Neural progenitor cell (in vitro differentiated cells): ENCODE measurements at regions not wholly inside any gene's neighbourhood (a gene's known extent, or its start where the extent isn't known, plus 50 kb on each side); places are given as distances from the start of the nearest gene placed in this dataset.

Source experiments
- EZH2 ChIP-seq: fragments of 200-600 bp; sonication (generic); IDR thresholded peaks from 2 replicates; pipeline ENCODE4 v1.6.1; 2017; ENCODE audit warnings: antibody characterized with exemption, mild to moderate bottlenecking, moderate library complexity
- TF ChIP-seq, protein P1 (sequence below): fragments of 200-600 bp; sonication (generic); IDR thresholded peaks from 2 replicates; pipeline ENCODE4 v1.5.1; 2017; ENCODE audit warnings: antibody characterized with exemption, mild to moderate bottlenecking

DNA sequence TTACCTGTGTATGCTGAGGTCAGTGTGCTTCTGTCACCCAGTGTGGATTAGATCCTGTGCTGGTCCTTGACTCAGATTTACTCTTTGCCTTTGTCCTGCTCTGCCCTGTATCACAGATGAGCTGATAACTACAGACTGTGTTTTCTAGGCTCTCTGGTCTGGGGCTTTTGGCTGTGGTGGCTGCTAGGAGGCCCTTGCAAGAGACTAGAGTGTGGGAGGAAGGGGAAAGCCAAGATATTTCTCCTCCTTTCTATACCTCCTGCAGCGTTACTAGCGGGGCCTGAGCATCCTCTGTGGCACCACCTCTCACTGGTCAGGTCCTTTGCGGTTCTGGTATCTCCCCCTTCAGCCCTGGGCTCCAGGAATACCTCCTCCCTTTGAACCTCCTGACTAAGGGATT, 282.3 kb upstream of the TBC1D5 start:
- TF ChIP-seq, protein P1, sequence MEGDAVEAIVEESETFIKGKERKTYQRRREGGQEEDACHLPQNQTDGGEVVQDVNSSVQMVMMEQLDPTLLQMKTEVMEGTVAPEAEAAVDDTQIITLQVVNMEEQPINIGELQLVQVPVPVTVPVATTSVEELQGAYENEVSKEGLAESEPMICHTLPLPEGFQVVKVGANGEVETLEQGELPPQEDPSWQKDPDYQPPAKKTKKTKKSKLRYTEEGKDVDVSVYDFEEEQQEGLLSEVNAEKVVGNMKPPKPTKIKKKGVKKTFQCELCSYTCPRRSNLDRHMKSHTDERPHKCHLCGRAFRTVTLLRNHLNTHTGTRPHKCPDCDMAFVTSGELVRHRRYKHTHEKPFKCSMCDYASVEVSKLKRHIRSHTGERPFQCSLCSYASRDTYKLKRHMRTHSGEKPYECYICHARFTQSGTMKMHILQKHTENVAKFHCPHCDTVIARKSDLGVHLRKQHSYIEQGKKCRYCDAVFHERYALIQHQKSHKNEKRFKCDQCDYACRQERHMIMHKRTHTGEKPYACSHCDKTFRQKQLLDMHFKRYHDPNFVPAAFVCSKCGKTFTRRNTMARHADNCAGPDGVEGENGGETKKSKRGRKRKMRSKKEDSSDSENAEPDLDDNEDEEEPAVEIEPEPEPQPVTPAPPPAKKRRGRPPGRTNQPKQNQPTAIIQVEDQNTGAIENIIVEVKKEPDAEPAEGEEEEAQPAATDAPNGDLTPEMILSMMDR: no peak
- TF ChIP-seq EZH2: no peak
